IMR-90 (cell line): ENCODE measurements at regions not wholly inside any gene's neighbourhood (a gene's known extent, or its start where the extent isn't known, plus 50 kb on each side); places are given as distances from the start of the nearest gene placed in this dataset.
A peak's percentile ranks its signal among the peaks of the same experiment; 100 is the strongest.

Experiments
- ATAC-seq: fragments of 200-7000 bp; cut with Tn5 transposase; 2 replicates; pipeline ENCODE4 v1.9.1; 2020; ENCODE audit warnings: low read depth, mild to moderate bottlenecking, moderate library complexity
- BruUV-seq: library from RNA; stranded (reverse); fragments of 400-500 nt; replicated peaks from 2 replicates; lab custom pipeline; 2021; lab: Mats Ljungman, UMichigan
- CTCF ChIA-PET: fragments of 300-600 bp; formaldehyde crosslinking; extraction: SDS; loops from one replicate; lab custom pipeline; 2021; ENCODE audit warnings: antibody characterized with exemption; lab: Yijun Ruan, JAX
- POLR2A ChIA-PET: fragments of 300-600 bp; sonication (Branson Sonifier 250); formaldehyde crosslinking; loops from one replicate; lab custom pipeline; 2022; ENCODE audit warnings: antibody characterized with exemption; ENCODE audit not compliant: unreplicated experiment; lab: Charles Lee
- DNase-seq: peaks from one replicate; pipeline ENCODE4 v3.0.0; 2013
- H2AFZ ChIP-seq: replicated peaks from 2 replicates; pipeline ENCODE3; 2013; ENCODE audit warnings: low read length, mild to moderate bottlenecking; ENCODE audit not compliant: poor library complexity
- H2AK5ac ChIP-seq: 2 replicates; pipeline ENCODE4 v1.6.1; 2013; ENCODE audit warnings: low read depth, low read length, inconsistent platforms
- H2AK9ac ChIP-seq: replicated peaks from 2 replicates; pipeline ENCODE3; 2013; ENCODE audit warnings: mild to moderate bottlenecking, low read depth, low read length, moderate library complexity; ENCODE audit not compliant: poor library complexity
- H2BK120ac ChIP-seq: 2 replicates; pipeline ENCODE4 v1.6.1; 2013; ENCODE audit warnings: low read depth, low read length, inconsistent platforms
- H2BK15ac ChIP-seq: 3 replicates; pipeline ENCODE4 v1.6.1; 2013; ENCODE audit warnings: low read depth, low read length, inconsistent platforms
- H2BK20ac ChIP-seq: 2 replicates; pipeline ENCODE4 v1.6.1; 2013; ENCODE audit warnings: low read depth, mild to moderate bottlenecking, inconsistent platforms, low read length, moderate library complexity
- H2BK5ac ChIP-seq: 2 replicates; pipeline ENCODE4 v1.6.1; 2013; ENCODE audit warnings: mild to moderate bottlenecking, low read depth, low read length, inconsistent platforms; ENCODE audit not compliant: poor library complexity, severe bottlenecking
- H3K14ac ChIP-seq: replicated peaks from 2 replicates; pipeline ENCODE4 v1.6.1; 2013; ENCODE audit warnings: low read depth, low read length, inconsistent platforms
- H3K18ac ChIP-seq: 2 replicates; pipeline ENCODE4 v1.6.1; 2013; ENCODE audit warnings: low read depth, low read length, control low read depth
- H3K23ac ChIP-seq: 2 replicates; pipeline ENCODE4 v1.6.1; 2013; ENCODE audit warnings: low read depth, low read length, inconsistent platforms
- H3K27ac ChIP-seq: 2 replicates; pipeline ENCODE4 v1.5.1; 2013; ENCODE audit warnings: mild to moderate bottlenecking, control low read depth, low read length; ENCODE audit not compliant: insufficient read depth
- H3K27me3 ChIP-seq: 2 replicates; pipeline ENCODE4 v1.6.1; 2013; ENCODE audit warnings: low read length; ENCODE audit not compliant: control insufficient read depth, insufficient read depth
- H3K36me3 ChIP-seq: 2 replicates; pipeline ENCODE4 v1.6.1; 2013; ENCODE audit warnings: low read length, mixed read lengths; ENCODE audit not compliant: control insufficient read depth, insufficient read depth
- H3K4ac ChIP-seq: 2 replicates; pipeline ENCODE4 v1.6.1; 2013; ENCODE audit warnings: low read depth, low read length, inconsistent platforms
- H3K4me1 ChIP-seq: 2 replicates; pipeline ENCODE4 v1.6.1; 2013; ENCODE audit warnings: low read length, mixed read lengths; ENCODE audit not compliant: control insufficient read depth, insufficient read depth
- H3K4me2 ChIP-seq: 2 replicates; pipeline ENCODE4 v1.6.1; 2013; ENCODE audit warnings: low read depth, mild to moderate bottlenecking, control low read depth, low read length, moderate library complexity
- H3K4me3 ChIP-seq: 2 replicates; pipeline ENCODE4 v1.5.1; 2013; ENCODE audit warnings: low read depth, mild to moderate bottlenecking, control low read depth, low read length, moderate library complexity; ENCODE audit not compliant: insufficient read depth
- H3K56ac ChIP-seq: 2 replicates; pipeline ENCODE4 v1.6.1; 2013; ENCODE audit warnings: low read length, inconsistent platforms; ENCODE audit not compliant: insufficient read depth; ENCODE audit errors: extremely low read depth
- H3K79me1 ChIP-seq, 2 experiments: 2 replicates each; pipeline ENCODE4 v1.6.1; 2013; ENCODE audit warnings: low read length in 2 of 2, inconsistent platforms in 1 of 2, low read depth in 1 of 2
- H3K9ac ChIP-seq: 2 replicates; pipeline ENCODE4 v1.6.1; 2013; ENCODE audit warnings: low read depth, low read length, control low read depth
- H3K9me1 ChIP-seq: 2 replicates; pipeline ENCODE4 v1.6.1; 2013; ENCODE audit warnings: low read length, inconsistent platforms; ENCODE audit not compliant: insufficient read depth
- H3K9me3 ChIP-seq: 2 replicates; pipeline ENCODE4 v1.6.1; 2013; ENCODE audit warnings: low read length; ENCODE audit not compliant: control insufficient read depth, insufficient read depth
- H4K20me1 ChIP-seq: 2 replicates; pipeline ENCODE4 v1.6.1; 2013; ENCODE audit warnings: low read length, inconsistent platforms; ENCODE audit not compliant: insufficient read depth
- H4K5ac ChIP-seq: 2 replicates; pipeline ENCODE4 v1.6.1; 2013; ENCODE audit warnings: mild to moderate bottlenecking, low read depth, low read length, control low read depth
- H4K8ac ChIP-seq, 2 experiments: 2 replicates each; pipeline ENCODE4 v1.6.1; 2013; ENCODE audit warnings: low read depth in 2 of 2, low read length in 2 of 2, control low read depth in 1 of 2, inconsistent platforms in 1 of 2
- H4K91ac ChIP-seq: 2 replicates; pipeline ENCODE4 v1.6.1; 2013; ENCODE audit warnings: low read depth, low read length, inconsistent platforms; ENCODE audit not compliant: insufficient read depth
- BHLHE40 ChIP-seq: fragments of 150-350 bp; IDR thresholded peaks from 2 replicates; pipeline ENCODE4 v1.6.1; 2016; ENCODE audit warnings: mild to moderate bottlenecking, low read depth, low read length
- CEBPB ChIP-seq: IDR thresholded peaks from 2 replicates; pipeline ENCODE4 v1.6.1; 2012; ENCODE audit warnings: low read depth, low read length, improper control_type of control experiment
- CHD1 ChIP-seq: IDR thresholded peaks from 2 replicates; pipeline ENCODE4 v1.6.1; 2012; ENCODE audit warnings: low read depth, low read length, improper control_type of control experiment
- ELK1 ChIP-seq: fragments of 150-350 bp; IDR thresholded peaks from 2 replicates; pipeline ENCODE4 v1.6.1; 2016; ENCODE audit warnings: low read depth, mild to moderate bottlenecking, low read length, moderate library complexity, borderline replicate concordance
- FOS ChIP-seq: fragments of 150-350 bp; IDR thresholded peaks from 2 replicates; pipeline ENCODE4 v1.6.1; 2016; ENCODE audit warnings: low read depth, low read length
- MAFK ChIP-seq: IDR thresholded peaks from 2 replicates; pipeline ENCODE4 v1.6.1; 2012; ENCODE audit warnings: low read depth, low read length, improper control_type of control experiment
- MAZ ChIP-seq: IDR thresholded peaks from 2 replicates; pipeline ENCODE4 v1.6.1; 2012; ENCODE audit warnings: low read depth, mild to moderate bottlenecking, low read length, improper control_type of control experiment, moderate library complexity, borderline replicate concordance
- MXI1 ChIP-seq: IDR thresholded peaks from 2 replicates; pipeline ENCODE4 v1.6.1; 2012; ENCODE audit warnings: low read depth, mild to moderate bottlenecking, low read length, moderate library complexity, borderline replicate concordance
- NFE2L2 ChIP-seq: fragments of 150-350 bp; IDR thresholded peaks from 2 replicates; pipeline ENCODE4 v1.6.1; 2016; ENCODE audit warnings: low read depth, mild to moderate bottlenecking, low read length
- POLR2A ChIP-seq: IDR thresholded peaks from 2 replicates; pipeline ENCODE4 v1.6.1; 2012; ENCODE audit warnings: mild to moderate bottlenecking, low read depth, low read length
- RAD21 ChIP-seq: IDR thresholded peaks from 2 replicates; pipeline ENCODE4 v1.6.1; 2012; ENCODE audit warnings: low read length, improper control_type of control experiment
- RCOR1 ChIP-seq: IDR thresholded peaks from 2 replicates; pipeline ENCODE4 v1.6.1; 2012; ENCODE audit warnings: mild to moderate bottlenecking, low read length, improper control_type of control experiment; ENCODE audit not compliant: insufficient replicate concordance
- RFX5 ChIP-seq: IDR thresholded peaks from 2 replicates; pipeline ENCODE4 v1.8.0; 2012; ENCODE audit warnings: low read depth, mild to moderate bottlenecking, low read length, moderate library complexity
- SMC3 ChIP-seq: fragments of 150-350 bp; IDR thresholded peaks from 2 replicates; pipeline ENCODE4 v1.6.1; 2016; ENCODE audit warnings: low read depth, mild to moderate bottlenecking, antibody characterized with exemption, low read length, moderate library complexity
- USF2 ChIP-seq: fragments of 150-350 bp; IDR thresholded peaks from 2 replicates; pipeline ENCODE4 v1.6.1; 2017; ENCODE audit warnings: mild to moderate bottlenecking, antibody characterized with exemption, low read length, low read depth
- WGBS, 2 experiments: methylation state at CpG; one replicate each; pipeline versions ENCODE4 v1.1.5 to v1.1.7; 2013; ENCODE audit warnings: missing lambda C conversion rate in 2 of 2; ENCODE audit not compliant: insufficient read length in 1 of 2; ENCODE audit errors: extremely low coverage in 2 of 2; 5-methylcytosine and 5-hydroxymethylcytosine counted together
- dilution Hi-C: fragments of 300-500 bp; cut with HindIII; formaldehyde crosslinking; loops from one replicate; pipeline ENCODE4 v1.14.3; 2018; ENCODE audit warnings: low sequenced_read_pairs; ENCODE audit not compliant: unreplicated experiment
- in situ Hi-C: fragments of 300-500 bp; cut with MboI; formaldehyde crosslinking; loops from 3 replicates; pipeline ENCODE4 v1.14.3; 2019; ENCODE audit warnings: low sequenced_read_pairs, inconsistent platforms, mixed read lengths
- intact Hi-C: fragments of 100-400 bp; cut with micrococcal nuclease; formaldehyde crosslinking; loops from 2 replicates; pipeline ENCODE4 v1.10.0; 2022
- TF ChIP-seq, protein P1 (sequence below): conservative IDR thresholded peaks from 2 replicates; pipeline ENCODE4 v1.5.1; 2012; ENCODE audit warnings: mild to moderate bottlenecking, low read depth, low read length, improper control_type of control experiment

DNA sequence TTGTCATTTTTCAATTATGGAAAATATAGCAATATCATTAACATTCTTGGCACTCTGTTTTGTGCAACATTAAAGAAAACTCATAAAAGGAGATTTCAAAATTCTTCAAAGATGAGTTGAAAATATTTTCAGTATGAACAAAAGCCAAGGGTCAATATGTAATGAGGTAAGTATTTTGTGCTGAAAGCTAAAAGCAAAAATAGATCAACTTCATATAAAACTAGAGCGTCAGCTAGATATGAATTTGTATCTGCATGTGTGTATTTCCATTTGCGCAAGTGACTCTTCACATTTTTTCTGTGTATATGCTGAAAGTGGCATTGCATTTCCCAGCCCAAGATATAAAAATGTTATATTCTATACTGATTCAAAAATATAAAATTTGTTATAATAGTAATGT is 492.1 kb upstream of the EYS start:
- Histone ChIP-seq H4K8ac (no peak overlapping the region), H2BK5ac (no peak overlapping the region), H3K23ac (no peak overlapping the region), H3K9me1 (no peaks in the 10 kb centered on the region), H3K18ac (no peak overlapping the region), H4K20me1 (no peaks in the 10 kb centered on the region), H3K56ac (no peak overlapping the region), H3K4ac (no peak overlapping the region), H2BK15ac (no peak overlapping the region), H3K9me3 (no peaks in the 10 kb centered on the region), H2BK120ac (no peak overlapping the region), H4K91ac (no peak overlapping the region), H2AFZ (no peak overlapping the region), H3K4me2 (no peak overlapping the region), H4K5ac (no peak overlapping the region), H3K79me1 (no peaks in the 10 kb centered on the region), H3K4me1 (no peaks in the 10 kb centered on the region), H2AK9ac (no peak overlapping the region), H3K36me3 (no peaks in the 10 kb centered on the region), H2AK5ac (no peak overlapping the region), H3K27ac (no peak overlapping the region), H3K14ac (no peak overlapping the region), H2BK20ac (no peak overlapping the region), H3K4me3 (no peak overlapping the region), H3K9ac (no peak overlapping the region), H3K27me3 (no peaks in the 10 kb centered on the region)
- CTCF ChIA-PET, result no interaction called here
- DNase-seq (peak; percentile 6), ATAC-seq (no peak)
- TF ChIP-seq SMC3 (no peak), USF2 (no peak), MXI1 (no peak), NFE2L2 (no peak), CHD1 (no peak), RFX5 (no peak), RAD21 (no peak), RCOR1 (no peak), MAFK (no peak), BHLHE40 (no peak), POLR2A (no peak), ELK1 (no peak), FOS (no peak), MAZ (no peak), CEBPB (no peak)
- TF ChIP-seq, protein P1, sequence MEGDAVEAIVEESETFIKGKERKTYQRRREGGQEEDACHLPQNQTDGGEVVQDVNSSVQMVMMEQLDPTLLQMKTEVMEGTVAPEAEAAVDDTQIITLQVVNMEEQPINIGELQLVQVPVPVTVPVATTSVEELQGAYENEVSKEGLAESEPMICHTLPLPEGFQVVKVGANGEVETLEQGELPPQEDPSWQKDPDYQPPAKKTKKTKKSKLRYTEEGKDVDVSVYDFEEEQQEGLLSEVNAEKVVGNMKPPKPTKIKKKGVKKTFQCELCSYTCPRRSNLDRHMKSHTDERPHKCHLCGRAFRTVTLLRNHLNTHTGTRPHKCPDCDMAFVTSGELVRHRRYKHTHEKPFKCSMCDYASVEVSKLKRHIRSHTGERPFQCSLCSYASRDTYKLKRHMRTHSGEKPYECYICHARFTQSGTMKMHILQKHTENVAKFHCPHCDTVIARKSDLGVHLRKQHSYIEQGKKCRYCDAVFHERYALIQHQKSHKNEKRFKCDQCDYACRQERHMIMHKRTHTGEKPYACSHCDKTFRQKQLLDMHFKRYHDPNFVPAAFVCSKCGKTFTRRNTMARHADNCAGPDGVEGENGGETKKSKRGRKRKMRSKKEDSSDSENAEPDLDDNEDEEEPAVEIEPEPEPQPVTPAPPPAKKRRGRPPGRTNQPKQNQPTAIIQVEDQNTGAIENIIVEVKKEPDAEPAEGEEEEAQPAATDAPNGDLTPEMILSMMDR, result no peak
- BruUV-seq, result no TSS peak
- in situ Hi-C loops, result no loop called here
- WGBS, 2 experiments, result no CpG with 5 or more reads among the region's 2 CpGs
- intact Hi-C loops, result no loop called here
- POLR2A ChIA-PET, result no interaction called here
- dilution Hi-C loops, result no loop called here
